Neural progenitor cell (in vitro differentiated cells): ENCODE measurements at regions not wholly inside any gene's neighbourhood (a gene's known extent, or its start where the extent isn't known, plus 50 kb on each side); places are given as distances from the start of the nearest gene placed in this dataset.

Source experiments
- DNase-seq: peaks from one replicate; pipeline ENCODE4 v3.0.0-alpha.2; 2016; ENCODE audit warnings: low spot score
- H2AFZ ChIP-seq: fragments of 200-600 bp; sonication (generic); replicated peaks from 2 replicates; pipeline ENCODE4 v1.6.1; 2016; ENCODE audit warnings: antibody characterized with exemption
- H3F3A ChIP-seq: fragments of 200-600 bp; sonication (generic); 2 replicates; pipeline ENCODE4 v1.6.1; 2016; ENCODE audit warnings: antibody characterized with exemption, low read depth
- H3K27ac ChIP-seq: fragments of 200-600 bp; sonication (generic); 2 replicates; pipeline ENCODE4 v1.5.1; 2016; ENCODE audit warnings: mild to moderate bottlenecking
- H3K27me3 ChIP-seq: fragments of 200-600 bp; sonication (generic); 2 replicates; pipeline ENCODE4 v1.6.1; 2016; ENCODE audit warnings: mild to moderate bottlenecking, moderate library complexity
- H3K36me3 ChIP-seq: fragments of 200-600 bp; sonication (generic); 2 replicates; pipeline ENCODE4 v1.5.1; 2016
- H3K4me1 ChIP-seq: fragments of 200-600 bp; sonication (generic); 2 replicates; pipeline ENCODE4 v1.6.1; 2016; ENCODE audit warnings: mixed run types
- H3K4me2 ChIP-seq: fragments of 200-600 bp; sonication (generic); 2 replicates; pipeline ENCODE4 v1.6.1; 2016
- H3K4me3 ChIP-seq: fragments of 200-600 bp; sonication (generic); 2 replicates; pipeline ENCODE4 v1.5.1; 2016
- H3K79me2 ChIP-seq: fragments of 200-600 bp; sonication (generic); 2 replicates; pipeline ENCODE4 v1.6.1; 2016; ENCODE audit warnings: low read depth
- H3K9ac ChIP-seq: fragments of 200-600 bp; sonication (generic); 2 replicates; pipeline ENCODE4 v1.6.1; 2016
- H3K9me3 ChIP-seq: fragments of 200-600 bp; sonication (generic); 2 replicates; pipeline ENCODE4 v1.5.1; 2016; ENCODE audit warnings: low read depth
- H4K20me1 ChIP-seq: fragments of 200-600 bp; sonication (generic); 2 replicates; pipeline ENCODE4 v1.6.1; 2016; ENCODE audit warnings: low read depth
- H3K27ac Mint-ChIP-seq: 3 replicates; pipeline ENCODE4 v1.8.0; 2021; ENCODE audit warnings: mixed read lengths
- H3K27me3 Mint-ChIP-seq: 2 replicates; pipeline ENCODE4 v1.8.0; 2022; ENCODE audit warnings: low read depth, mild to moderate bottlenecking, inconsistent platforms, moderate library complexity, mixed read lengths; ENCODE audit not compliant: insufficient read depth
- H3K36me3 Mint-ChIP-seq: 3 replicates; pipeline ENCODE4 v1.8.0; 2021; ENCODE audit warnings: mixed read lengths
- H3K4me1 Mint-ChIP-seq: 3 replicates; pipeline ENCODE4 v1.8.0; 2021; ENCODE audit warnings: mixed read lengths
- H3K4me3 Mint-ChIP-seq: 3 replicates; pipeline ENCODE4 v1.8.0; 2021; ENCODE audit warnings: mild to moderate bottlenecking, moderate library complexity, mixed read lengths
- H3K9me3 Mint-ChIP-seq: 3 replicates; pipeline ENCODE4 v1.8.0; 2020; ENCODE audit warnings: mixed read lengths
- EZH2 ChIP-seq: fragments of 200-600 bp; sonication (generic); IDR thresholded peaks from 2 replicates; pipeline ENCODE4 v1.6.1; 2017; ENCODE audit warnings: antibody characterized with exemption, mild to moderate bottlenecking, moderate library complexity
- EZH2phosphoT487 ChIP-seq: fragments of 200-600 bp; sonication (generic); IDR thresholded peaks from 2 replicates; pipeline ENCODE4 v1.6.1; 2017; ENCODE audit warnings: antibody characterized with exemption
- TF ChIP-seq, protein P1 (sequence below): fragments of 200-600 bp; sonication (generic); IDR thresholded peaks from 2 replicates; pipeline ENCODE4 v1.5.1; 2017; ENCODE audit warnings: antibody characterized with exemption, mild to moderate bottlenecking

DNA sequence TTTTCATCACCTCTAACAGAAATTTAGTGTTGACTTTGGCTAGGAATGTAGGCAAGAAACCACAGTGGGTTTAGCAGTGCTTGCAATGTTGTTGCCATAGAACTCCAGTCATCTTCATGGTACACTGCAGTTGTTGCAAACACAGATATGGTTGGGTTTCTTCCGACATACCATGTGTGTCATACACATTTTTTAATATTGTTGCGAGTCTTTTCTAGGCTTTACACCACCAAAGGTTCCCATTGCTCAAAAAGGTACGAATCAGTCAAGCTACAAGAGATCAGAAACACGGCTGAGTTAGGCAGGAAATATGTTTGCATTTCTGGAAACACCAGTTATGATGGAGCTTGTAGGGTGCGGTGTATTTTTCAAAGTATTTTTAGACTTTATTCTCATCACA, 172.4 kb downstream of the SYK start:
- Histone ChIP-seq H3K4me2 (no peak overlapping the region), H3K79me2 (no peaks in the 10 kb centered on the region), H3K27me3 (no peaks in the 10 kb centered on the region), H3K9me3 (no peaks in the 10 kb centered on the region), H4K20me1 (no peaks in the 10 kb centered on the region), H3F3A (no peaks in the 10 kb centered on the region), H2AFZ (no peak overlapping the region), H3K36me3 (no peaks in the 10 kb centered on the region), H3K4me1 (peaks cover 17% of the 10 kb centered on the region), H3K4me3 (no peak overlapping the region), H3K27ac (no peak overlapping the region), H3K9ac (no peak overlapping the region)
- no peak for DNase-seq
- TF ChIP-seq EZH2phosphoT487 (no peak), EZH2 (no peak)
- TF ChIP-seq, protein P1, sequence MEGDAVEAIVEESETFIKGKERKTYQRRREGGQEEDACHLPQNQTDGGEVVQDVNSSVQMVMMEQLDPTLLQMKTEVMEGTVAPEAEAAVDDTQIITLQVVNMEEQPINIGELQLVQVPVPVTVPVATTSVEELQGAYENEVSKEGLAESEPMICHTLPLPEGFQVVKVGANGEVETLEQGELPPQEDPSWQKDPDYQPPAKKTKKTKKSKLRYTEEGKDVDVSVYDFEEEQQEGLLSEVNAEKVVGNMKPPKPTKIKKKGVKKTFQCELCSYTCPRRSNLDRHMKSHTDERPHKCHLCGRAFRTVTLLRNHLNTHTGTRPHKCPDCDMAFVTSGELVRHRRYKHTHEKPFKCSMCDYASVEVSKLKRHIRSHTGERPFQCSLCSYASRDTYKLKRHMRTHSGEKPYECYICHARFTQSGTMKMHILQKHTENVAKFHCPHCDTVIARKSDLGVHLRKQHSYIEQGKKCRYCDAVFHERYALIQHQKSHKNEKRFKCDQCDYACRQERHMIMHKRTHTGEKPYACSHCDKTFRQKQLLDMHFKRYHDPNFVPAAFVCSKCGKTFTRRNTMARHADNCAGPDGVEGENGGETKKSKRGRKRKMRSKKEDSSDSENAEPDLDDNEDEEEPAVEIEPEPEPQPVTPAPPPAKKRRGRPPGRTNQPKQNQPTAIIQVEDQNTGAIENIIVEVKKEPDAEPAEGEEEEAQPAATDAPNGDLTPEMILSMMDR = no peak
- H3K4me3 Mint-ChIP-seq = no peak overlapping the region
- H3K36me3 Mint-ChIP-seq = no peaks in the 10 kb centered on the region
- no peaks in the 10 kb centered on the region for H3K9me3 Mint-ChIP-seq
- H3K4me1 Mint-ChIP-seq = peaks cover 6% of the 10 kb centered on the region
- H3K27ac Mint-ChIP-seq = no peak overlapping the region
- peaks cover 5% of the 10 kb centered on the region for H3K27me3 Mint-ChIP-seq

DNA sequence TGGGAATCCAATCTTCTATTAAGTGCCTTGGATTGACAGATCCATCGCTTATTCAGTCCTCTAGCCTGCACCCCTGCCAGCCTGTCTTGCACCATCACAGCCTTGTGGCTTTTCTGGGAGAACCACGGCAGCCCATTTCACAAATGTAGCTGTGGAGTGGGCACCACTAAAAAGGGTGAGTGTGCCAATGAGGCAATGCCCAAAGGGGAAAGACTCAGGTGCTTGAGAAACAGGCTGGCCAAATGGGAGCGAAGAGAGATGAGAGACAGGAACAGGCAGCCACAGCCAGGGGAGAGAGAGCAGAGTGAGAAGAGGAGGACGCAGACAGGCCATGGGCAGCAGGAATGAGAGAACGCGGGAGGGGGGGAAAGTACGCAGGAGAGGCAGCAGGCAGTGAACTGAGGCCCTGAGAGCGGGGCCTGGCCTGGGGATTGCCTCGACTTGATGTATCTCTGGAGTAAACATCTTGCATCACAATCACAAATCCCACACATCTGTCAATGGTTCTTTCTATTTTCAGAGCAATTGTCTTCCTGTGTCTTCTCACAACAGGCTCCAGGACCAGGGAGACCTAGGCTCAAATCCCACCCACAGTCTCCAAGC, 173.1 kb downstream of the SYK start:
- H3K36me3 Mint-ChIP-seq = no peaks in the 10 kb centered on the region
- H3K9me3 Mint-ChIP-seq = no peaks in the 10 kb centered on the region
- no peaks in the 10 kb centered on the region for H3F3A ChIP-seq
- H3K27ac ChIP-seq = no peak overlapping the region
- H3K36me3 ChIP-seq = no peaks in the 10 kb centered on the region
- peaks cover 17% of the 10 kb centered on the region for H3K4me1 ChIP-seq
- H3K4me3 Mint-ChIP-seq = no peak overlapping the region
- H3K9ac ChIP-seq = no peak overlapping the region
- H3K4me1 Mint-ChIP-seq = peaks cover 2% of the 10 kb centered on the region
- no peak for DNase-seq
- no peaks in the 10 kb centered on the region for H4K20me1 ChIP-seq
- H3K4me3 ChIP-seq = no peak overlapping the region
- no peaks in the 10 kb centered on the region for H3K79me2 ChIP-seq
- no peak overlapping the region for H3K4me2 ChIP-seq
- H3K27me3 ChIP-seq = no peaks in the 10 kb centered on the region
- TF ChIP-seq, protein P1 = no peak
- no peak for TF ChIP-seq EZH2phosphoT487
- no peak for TF ChIP-seq EZH2
- no peak overlapping the region for H2AFZ ChIP-seq
- no peaks in the 10 kb centered on the region for H3K9me3 ChIP-seq
- H3K27ac Mint-ChIP-seq = no peak overlapping the region
- peaks cover 5% of the 10 kb centered on the region for H3K27me3 Mint-ChIP-seq

DNA sequence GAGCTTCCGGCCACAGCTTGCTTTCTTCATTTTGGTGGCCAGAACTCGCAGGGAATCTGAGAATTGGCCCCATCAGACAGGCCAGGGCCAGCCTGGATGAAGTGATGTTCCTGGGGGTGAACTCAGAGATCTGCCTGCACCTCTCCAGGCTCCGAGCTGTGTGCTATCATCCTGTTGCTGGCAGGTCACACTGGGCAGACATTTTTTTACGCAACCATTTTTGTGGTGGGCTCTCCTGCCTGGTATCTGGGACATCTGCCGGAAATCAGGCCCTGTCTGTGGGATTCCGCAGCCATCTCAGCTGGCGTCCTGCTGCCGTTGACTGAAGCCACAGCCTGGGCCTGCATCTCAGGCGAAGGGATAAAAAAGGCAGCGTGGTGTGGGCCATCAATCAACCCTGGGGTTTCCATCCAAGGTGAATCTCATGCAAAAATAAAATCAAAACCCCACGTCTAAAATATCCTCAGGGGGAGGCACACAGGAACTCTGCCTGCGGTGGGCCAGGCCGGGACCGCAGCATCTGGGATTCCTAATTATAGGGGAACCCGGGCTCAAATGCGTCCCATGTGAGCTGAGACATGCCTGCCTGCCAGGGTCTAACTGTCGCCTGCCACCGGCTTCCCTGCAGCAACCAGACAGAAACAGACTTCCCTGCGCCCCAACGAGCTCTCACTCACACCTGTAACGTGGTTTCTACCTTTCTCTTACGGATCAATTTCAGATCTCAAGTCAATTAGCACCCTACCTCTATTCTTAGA, 174.3 kb downstream of the SYK start:
- no peaks in the 10 kb centered on the region for H3K36me3 Mint-ChIP-seq
- H3F3A ChIP-seq = no peaks in the 10 kb centered on the region
- no peak overlapping the region for H3K4me3 ChIP-seq
- H3K27ac Mint-ChIP-seq = no peak overlapping the region
- peaks cover 5% of the 10 kb centered on the region for H3K27me3 Mint-ChIP-seq
- H3K79me2 ChIP-seq = no peaks in the 10 kb centered on the region
- H3K4me3 Mint-ChIP-seq = no peak overlapping the region
- H4K20me1 ChIP-seq = no peaks in the 10 kb centered on the region
- peaks cover 2% of the 10 kb centered on the region for H3K4me1 Mint-ChIP-seq
- no peak overlapping the region for H2AFZ ChIP-seq
- H3K9me3 ChIP-seq = no peaks in the 10 kb centered on the region
- no peaks in the 10 kb centered on the region for H3K9me3 Mint-ChIP-seq
- no peak overlapping the region for H3K4me2 ChIP-seq
- peaks cover 6% of the 10 kb centered on the region for H3K4me1 ChIP-seq
- no peaks in the 10 kb centered on the region for H3K36me3 ChIP-seq
- H3K27me3 ChIP-seq = no peaks in the 10 kb centered on the region
- no peak overlapping the region for H3K27ac ChIP-seq
- no peak overlapping the region for H3K9ac ChIP-seq
- TF ChIP-seq EZH2phosphoT487 (no peak), EZH2 (no peak)
- TF ChIP-seq, protein P1 = no peak
- no peak for DNase-seq
